ENCODE measurements at regions not wholly inside any gene's neighbourhood (a gene's known extent, or its start where the extent isn't known, plus 50 kb on each side); places are given as distances from the start of the nearest gene placed in this dataset.

- DNase-seq, result no peak
Measured at GRCh38 chr7:130931423-130931822, 197.4 kb upstream of the KLF14 start.

- DNase-seq, result no peak
Measured at GRCh38 chr7:130932088-130932487, 198.1 kb upstream of the KLF14 start.

- no peak for DNase-seq
Measured at GRCh38 chr7:130932667-130933432, 198.8 kb upstream of the KLF14 start.

GRCh38 chr7:130933919-130934318, 199.9 kb upstream of the KLF14 start:
- DNase-seq, result no peak

GRCh38 chr7:130935564-130936157, 201.7 kb upstream of the KLF14 start:
- DNase-seq, result no peak

GRCh38 chr7:130936202-130936931, 202.4 kb upstream of the KLF14 start:
- no peak for DNase-seq

- no peak for DNase-seq
Measured at GRCh38 chr7:130937016-130937415, 203.0 kb upstream of the KLF14 start.

- DNase-seq, result no peak
Measured at GRCh38 chr7:130937830-130938229, 203.8 kb upstream of the KLF14 start.

- DNase-seq, result peak; percentile 50
Measured at GRCh38 chr7:130938661-130939060, 204.7 kb upstream of the KLF14 start.

- no peak for DNase-seq
Measured at GRCh38 chr7:130939321-130940095, 205.5 kb upstream of the KLF14 start.

GRCh38 chr7:130940326-130940725, 206.3 kb upstream of the KLF14 start:
- DNase-seq, result no peak

GRCh38 chr7:130940907-130941306, 206.9 kb upstream of the KLF14 start:
- no peak for DNase-seq

- no peak for DNase-seq
Measured at GRCh38 chr7:130941322-130942210, 207.6 kb upstream of the KLF14 start.

GRCh38 chr7:130942211-130942964, 208.4 kb upstream of the KLF14 start:
- no peak for DNase-seq

- DNase-seq, result no peak
Measured at GRCh38 chr7:130943336-130943901, 209.4 kb upstream of the KLF14 start.

GRCh38 chr7:130943981-130944380, 210.0 kb upstream of the KLF14 start:
- DNase-seq, result no peak

GRCh38 chr7:130944997-130945396, 211.0 kb upstream of the KLF14 start:
- DNase-seq, result no peak

GRCh38 chr7:130945411-130945811, 211.4 kb upstream of the KLF14 start:
- DNase-seq, result no peak

- DNase-seq, result no peak
Measured at GRCh38 chr7:130946114-130946513, 212.1 kb upstream of the KLF14 start.

GRCh38 chr7:130947792-130948580, 214.0 kb upstream of the KLF14 start:
- DNase-seq, result no peak
